ENCODE measurements at regions not wholly inside any gene's neighbourhood (a gene's known extent, or its start where the extent isn't known, plus 50 kb on each side); places are given as distances from the start of the nearest gene placed in this dataset.
A peak's percentile ranks its signal among the peaks of the same experiment; 100 is the strongest.

DNA sequence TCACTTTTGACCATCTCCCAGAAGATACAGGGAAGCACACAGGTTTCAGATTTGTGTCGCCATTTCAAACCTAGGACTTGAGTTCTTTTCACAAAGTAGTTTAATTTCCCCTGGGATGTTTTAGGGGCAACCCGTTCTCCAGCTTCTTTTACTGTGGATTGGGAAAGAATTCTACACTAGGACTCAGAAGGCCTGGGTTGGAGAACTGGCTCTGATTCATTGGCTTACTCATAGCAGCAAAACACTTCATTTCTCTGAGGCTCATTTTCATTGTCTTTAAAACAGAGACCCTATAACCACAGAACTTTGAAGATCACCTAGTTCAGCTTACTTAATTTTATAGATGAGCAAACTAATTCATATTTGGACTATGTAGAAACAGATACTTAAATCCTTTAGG lies 175.9 kb upstream of the SALL1 start:
- Histone ChIP-seq H3K27me3 (no peaks in the 10 kb centered on the region), H3K4me1 (no peaks in the 10 kb centered on the region), H3K27ac (no peak overlapping the region), H3K4me3 (no peak overlapping the region), H3K36me3 (no peaks in the 10 kb centered on the region), H3K9me3 (no peaks in the 10 kb centered on the region)
- no peak for DNase-seq (ENCODE audit: low spot score in 2 of 2)
- TF ChIP-seq POLR2AphosphoS5 (IDR thresholded peaks at IDR 0.05) (no peak), POLR2A (IDR thresholded peaks at IDR 0.05) (no peak)
- TF ChIP-seq, protein P1, sequence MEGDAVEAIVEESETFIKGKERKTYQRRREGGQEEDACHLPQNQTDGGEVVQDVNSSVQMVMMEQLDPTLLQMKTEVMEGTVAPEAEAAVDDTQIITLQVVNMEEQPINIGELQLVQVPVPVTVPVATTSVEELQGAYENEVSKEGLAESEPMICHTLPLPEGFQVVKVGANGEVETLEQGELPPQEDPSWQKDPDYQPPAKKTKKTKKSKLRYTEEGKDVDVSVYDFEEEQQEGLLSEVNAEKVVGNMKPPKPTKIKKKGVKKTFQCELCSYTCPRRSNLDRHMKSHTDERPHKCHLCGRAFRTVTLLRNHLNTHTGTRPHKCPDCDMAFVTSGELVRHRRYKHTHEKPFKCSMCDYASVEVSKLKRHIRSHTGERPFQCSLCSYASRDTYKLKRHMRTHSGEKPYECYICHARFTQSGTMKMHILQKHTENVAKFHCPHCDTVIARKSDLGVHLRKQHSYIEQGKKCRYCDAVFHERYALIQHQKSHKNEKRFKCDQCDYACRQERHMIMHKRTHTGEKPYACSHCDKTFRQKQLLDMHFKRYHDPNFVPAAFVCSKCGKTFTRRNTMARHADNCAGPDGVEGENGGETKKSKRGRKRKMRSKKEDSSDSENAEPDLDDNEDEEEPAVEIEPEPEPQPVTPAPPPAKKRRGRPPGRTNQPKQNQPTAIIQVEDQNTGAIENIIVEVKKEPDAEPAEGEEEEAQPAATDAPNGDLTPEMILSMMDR (IDR thresholded peaks at IDR 0.05): no peak
- intact Hi-C loops (cut with DNase I; ENCODE audit: low total_unique reads): no loop called here

- no peaks in the 10 kb centered on the region for H3K36me3 ChIP-seq
- no peaks in the 10 kb centered on the region for H3K9me3 ChIP-seq
- DNase-seq (ENCODE audit: low spot score in 2 of 2): no peak
- H3K27ac ChIP-seq: peak overlapping the region in 1 of 2 donors; percentile 14
- H3K4me1 ChIP-seq: no peaks in the 10 kb centered on the region
- no peak overlapping the region for H3K4me3 ChIP-seq
- TF ChIP-seq POLR2A (IDR thresholded peaks at IDR 0.05): no peak
- no peaks in the 10 kb centered on the region for H3K27me3 ChIP-seq
- intact Hi-C loops (cut with DNase I; ENCODE audit: low total_unique reads): no loop called here
These were observed 175.2 kb upstream of the SALL1 start for GRCh38 chr16:51326131-51326856.

GRCh38 chr16:51321251-51321650 lies 170.2 kb upstream of the SALL1 start:
- TF ChIP-seq POLR2AphosphoS5 (IDR thresholded peaks at IDR 0.05) (no peak), POLR2A (IDR thresholded peaks at IDR 0.05) (no peak)
- TF ChIP-seq, protein P1 (IDR thresholded peaks at IDR 0.05): no peak
- Histone ChIP-seq H3K9me3 (no peaks in the 10 kb centered on the region), H3K36me3 (no peaks in the 10 kb centered on the region), H3K4me3 (no peak overlapping the region), H3K27ac (no peak overlapping the region), H3K27me3 (no peaks in the 10 kb centered on the region), H3K4me1 (no peaks in the 10 kb centered on the region)
- intact Hi-C loops (cut with DNase I; ENCODE audit: low total_unique reads): loop anchor here (5.0 kb wide), 1 partner anchor 566 kb away; no protein-coding TSS in a partner anchor
- no peak for DNase-seq (ENCODE audit: low spot score in 2 of 2)

DNA sequence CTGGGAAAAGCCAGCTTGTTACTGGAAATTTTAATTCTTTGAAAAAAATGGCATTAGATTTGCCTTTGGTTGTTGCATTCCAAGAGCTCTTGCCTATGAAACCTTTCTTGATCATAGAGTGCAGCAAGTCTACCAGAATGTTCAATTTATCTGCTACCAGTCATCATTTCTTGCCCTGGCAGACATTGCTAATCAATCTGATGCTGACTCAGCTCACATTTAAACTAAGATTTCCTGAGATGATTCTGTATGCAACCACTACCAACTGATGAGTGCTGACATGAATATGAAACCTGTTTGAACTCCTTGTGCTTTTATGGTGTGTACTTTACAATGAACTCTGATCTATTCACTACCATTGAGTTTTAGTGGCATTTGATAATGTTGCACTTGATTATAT lies 166.5 kb upstream of the SALL1 start:
- Histone ChIP-seq H3K4me1 (no peaks in the 10 kb centered on the region), H3K9me3 (no peaks in the 10 kb centered on the region), H3K4me3 (no peak overlapping the region), H3K36me3 (no peaks in the 10 kb centered on the region), H3K27ac (no peak overlapping the region), H3K27me3 (no peaks in the 10 kb centered on the region)
- intact Hi-C loops (cut with DNase I; ENCODE audit: low total_unique reads): no loop called here
- DNase-seq (ENCODE audit: low spot score in 2 of 2): no peak
- TF ChIP-seq POLR2A (IDR thresholded peaks at IDR 0.05): no peak
- TF ChIP-seq, protein P1 (IDR thresholded peaks at IDR 0.05): no peak
- no peak for TF ChIP-seq POLR2AphosphoS5 (IDR thresholded peaks at IDR 0.05)

GRCh38 chr16:51313198-51313597 lies 162.1 kb upstream of the SALL1 start:
- Histone ChIP-seq H3K36me3 (no peaks in the 10 kb centered on the region), H3K4me1 (no peaks in the 10 kb centered on the region), H3K4me3 (no peak overlapping the region), H3K9me3 (no peaks in the 10 kb centered on the region), H3K27me3 (no peaks in the 10 kb centered on the region), H3K27ac (no peak overlapping the region)
- no peak for TF ChIP-seq POLR2AphosphoS5 (IDR thresholded peaks at IDR 0.05)
- intact Hi-C loops (cut with DNase I; ENCODE audit: low total_unique reads): no loop called here
- no peak for DNase-seq (ENCODE audit: low spot score in 2 of 2)

GRCh38 chr16:51312363-51313150 lies 161.5 kb upstream of the SALL1 start:
- Histone ChIP-seq H3K27ac (no peak overlapping the region), H3K4me3 (no peak overlapping the region), H3K36me3 (no peaks in the 10 kb centered on the region), H3K27me3 (no peaks in the 10 kb centered on the region), H3K4me1 (no peaks in the 10 kb centered on the region), H3K9me3 (no peaks in the 10 kb centered on the region)
- DNase-seq (ENCODE audit: low spot score in 2 of 2): no peak
- TF ChIP-seq POLR2AphosphoS5 (IDR thresholded peaks at IDR 0.05): no peak
- no peak for TF ChIP-seq POLR2A (IDR thresholded peaks at IDR 0.05)
- TF ChIP-seq, protein P1 (IDR thresholded peaks at IDR 0.05): no peak
- intact Hi-C loops (cut with DNase I; ENCODE audit: low total_unique reads): no loop called here

Measured in breast epithelium (tissue), 4 donors.